ENCODE measurements at regions not wholly inside any gene's neighbourhood (a gene's known extent, or its start where the extent isn't known, plus 50 kb on each side); places are given as distances from the start of the nearest gene placed in this dataset.

- intact Hi-C loops (cut with micrococcal nuclease; ENCODE audit: unreplicated experiment) = no loop called here
- Mint-ChIP-seq H3K4me3 (ENCODE audit: unreplicated experiment) (no peak overlapping the region), H3K27ac (ENCODE audit: unreplicated experiment) (no peak overlapping the region), H3K36me3 (ENCODE audit: insufficient read depth, unreplicated experiment) (no peaks in the 10 kb centered on the region), H3K9me3 (ENCODE audit: unreplicated experiment) (peaks cover 16% of the 10 kb centered on the region), H3K27me3 (ENCODE audit: insufficient read depth, unreplicated experiment) (peaks cover 2% of the 10 kb centered on the region), H3K4me1 (ENCODE audit: low read depth, unreplicated experiment) (peaks cover 8% of the 10 kb centered on the region)
- Histone ChIP-seq H3K9me3 (no peaks in the 10 kb centered on the region), H3K4me3 (ENCODE audit: low read depth, low read length) (no peak overlapping the region), H3K27me3 (replicated peaks; ENCODE audit: control insufficient read depth, insufficient read depth, low read length) (no peaks in the 10 kb centered on the region), H3K36me3 (ENCODE audit: control insufficient read depth, insufficient read depth, low read length) (no peaks in the 10 kb centered on the region), H3K4me1 (no peaks in the 10 kb centered on the region)
- ChIA-PET CTCF (no interaction called here), POLR2A (no interaction called here)
- no TSS peak for BruUV-seq (replicated peaks)
- DNase-seq = no peak
- no peak for TF ChIP-seq CTCF (IDR thresholded peaks at IDR 0.05; ENCODE audit: insufficient read depth in 1 of 2, low read depth in 1 of 2, low read length in 1 of 2, severe bottlenecking in 1 of 2, unreplicated experiment in 1 of 2)
Observed at GRCh38 chr5:83414601-83415000, 56.9 kb upstream of the VCAN start.

- Histone ChIP-seq H3K9me3 (no peaks in the 10 kb centered on the region), H3K36me3 (ENCODE audit: control insufficient read depth, insufficient read depth, low read length) (no peaks in the 10 kb centered on the region), H3K4me3 (ENCODE audit: low read depth, low read length) (no peak overlapping the region), H3K27me3 (replicated peaks; ENCODE audit: control insufficient read depth, insufficient read depth, low read length) (no peaks in the 10 kb centered on the region), H3K4me1 (no peaks in the 10 kb centered on the region)
- H3K4me3 Mint-ChIP-seq (ENCODE audit: unreplicated experiment) = no peak overlapping the region
- no peak for DNase-seq
- no TSS peak for BruUV-seq (replicated peaks)
- H3K4me1 Mint-ChIP-seq (ENCODE audit: low read depth, unreplicated experiment) = peaks cover 8% of the 10 kb centered on the region
- no peaks in the 10 kb centered on the region for H3K36me3 Mint-ChIP-seq (ENCODE audit: insufficient read depth, unreplicated experiment)
- intact Hi-C loops (cut with micrococcal nuclease; ENCODE audit: unreplicated experiment) = no loop called here
- no peak for TF ChIP-seq CTCF (IDR thresholded peaks at IDR 0.05; ENCODE audit: insufficient read depth in 1 of 2, low read depth in 1 of 2, low read length in 1 of 2, severe bottlenecking in 1 of 2, unreplicated experiment in 1 of 2)
- no peaks in the 10 kb centered on the region for H3K27me3 Mint-ChIP-seq (ENCODE audit: insufficient read depth, unreplicated experiment)
- ChIA-PET POLR2A (no interaction called here), CTCF (no interaction called here)
- no peak overlapping the region for H3K27ac Mint-ChIP-seq (ENCODE audit: unreplicated experiment)
- peaks cover 14% of the 10 kb centered on the region for H3K9me3 Mint-ChIP-seq (ENCODE audit: unreplicated experiment)
Observed at GRCh38 chr5:83417884-83418283, 53.7 kb upstream of the VCAN start.

GRCh38 chr5:83418356-83419321 lies 52.9 kb upstream of the VCAN start:
- CTCF ChIA-PET = interaction anchor here (0.8 kb wide), 1 partner anchor 11 kb away, joined by 3 read pairs; no protein-coding TSS in a partner anchor
- intact Hi-C loops (cut with micrococcal nuclease; ENCODE audit: unreplicated experiment) = no loop called here

More at GRCh38 chr5:83418356-83419321, 52.9 kb upstream of the VCAN start:
- Histone ChIP-seq H3K36me3 (ENCODE audit: control insufficient read depth, insufficient read depth, low read length) (no peaks in the 10 kb centered on the region), H3K27me3 (replicated peaks; ENCODE audit: control insufficient read depth, insufficient read depth, low read length) (no peaks in the 10 kb centered on the region), H3K4me3 (ENCODE audit: low read depth, low read length) (peak overlapping the region; percentile 1; the same call in 1 of the 2 replicates), H3K9me3 (no peaks in the 10 kb centered on the region), H3K4me1 (no peaks in the 10 kb centered on the region)
- Mint-ChIP-seq H3K36me3 (ENCODE audit: insufficient read depth, unreplicated experiment) (no peaks in the 10 kb centered on the region), H3K27ac (ENCODE audit: unreplicated experiment) (no peak overlapping the region), H3K9me3 (ENCODE audit: unreplicated experiment) (peaks cover 14% of the 10 kb centered on the region), H3K27me3 (ENCODE audit: insufficient read depth, unreplicated experiment) (no peaks in the 10 kb centered on the region), H3K4me3 (ENCODE audit: unreplicated experiment) (peak overlapping the region; percentile 55), H3K4me1 (ENCODE audit: low read depth, unreplicated experiment) (peaks cover 8% of the 10 kb centered on the region)
- no TSS peak for BruUV-seq (replicated peaks)
- POLR2A ChIA-PET = no interaction called here
- no peak for TF ChIP-seq CTCF (IDR thresholded peaks at IDR 0.05; ENCODE audit: insufficient read depth in 1 of 2, low read depth in 1 of 2, low read length in 1 of 2, severe bottlenecking in 1 of 2, unreplicated experiment in 1 of 2)
- no peak for DNase-seq

Measured in Caco-2 (cell line).